ENCODE measurements at regions not wholly inside any gene's neighbourhood (a gene's known extent, or its start where the extent isn't known, plus 50 kb on each side); places are given as distances from the start of the nearest gene placed in this dataset.

- Histone ChIP-seq H3K9me2 (ENCODE audit: insufficient read depth, low read length) (no peaks in the 10 kb centered on the region), H3K27ac (ENCODE audit: low read length) (no peak overlapping the region), H3K36me3 (ENCODE audit: insufficient read depth, low read length) (no peaks in the 10 kb centered on the region), H3K9me3 (ENCODE audit: low read length) (no peaks in the 10 kb centered on the region), H3K79me2 (replicated peaks; ENCODE audit: insufficient read depth, low read length) (no peaks in the 10 kb centered on the region), H3K4me3 (ENCODE audit: low read length) (no peak overlapping the region), H3K4me2 (ENCODE audit: low read length) (no peak overlapping the region), H3K27me3 (ENCODE audit: insufficient read depth, low read depth, low read length) (no peaks in the 10 kb centered on the region), H3F3A (ENCODE audit: insufficient read depth, low read length, poor library complexity, severe bottlenecking) (no peaks in the 10 kb centered on the region), H4K20me1 (ENCODE audit: insufficient read depth) (no peaks in the 10 kb centered on the region), H2AFZ (ENCODE audit: low read depth, low read length) (no peak overlapping the region), H3K9ac (ENCODE audit: low read length) (no peak overlapping the region)
- TF ChIP-seq SMC3 (conservative IDR thresholded peaks at IDR 0.05; ENCODE audit: poor library complexity) = no peak
- TF ChIP-seq POLR2AphosphoS5 (IDR thresholded peaks at IDR 0.05) = no peak
- TF ChIP-seq MXI1 (conservative IDR thresholded peaks at IDR 0.05; ENCODE audit: poor library complexity, severe bottlenecking) = no peak
- TF ChIP-seq RAD21 (conservative IDR thresholded peaks at IDR 0.05) = peak; percentile 64
- TF ChIP-seq EP300 (conservative IDR thresholded peaks at IDR 0.05; ENCODE audit: poor library complexity, severe bottlenecking) = no peak
- TF ChIP-seq REST (IDR thresholded peaks at IDR 0.05; ENCODE audit: borderline replicate concordance) = no peak
- no peak for TF ChIP-seq TAF1 (IDR thresholded peaks at IDR 0.05; ENCODE audit: low read depth)
- no peak for TF ChIP-seq EZH2 (IDR thresholded peaks at IDR 0.05; ENCODE audit: borderline replicate concordance, insufficient read depth, low read length, poor library complexity, severe bottlenecking)
- TF ChIP-seq, protein P1, sequence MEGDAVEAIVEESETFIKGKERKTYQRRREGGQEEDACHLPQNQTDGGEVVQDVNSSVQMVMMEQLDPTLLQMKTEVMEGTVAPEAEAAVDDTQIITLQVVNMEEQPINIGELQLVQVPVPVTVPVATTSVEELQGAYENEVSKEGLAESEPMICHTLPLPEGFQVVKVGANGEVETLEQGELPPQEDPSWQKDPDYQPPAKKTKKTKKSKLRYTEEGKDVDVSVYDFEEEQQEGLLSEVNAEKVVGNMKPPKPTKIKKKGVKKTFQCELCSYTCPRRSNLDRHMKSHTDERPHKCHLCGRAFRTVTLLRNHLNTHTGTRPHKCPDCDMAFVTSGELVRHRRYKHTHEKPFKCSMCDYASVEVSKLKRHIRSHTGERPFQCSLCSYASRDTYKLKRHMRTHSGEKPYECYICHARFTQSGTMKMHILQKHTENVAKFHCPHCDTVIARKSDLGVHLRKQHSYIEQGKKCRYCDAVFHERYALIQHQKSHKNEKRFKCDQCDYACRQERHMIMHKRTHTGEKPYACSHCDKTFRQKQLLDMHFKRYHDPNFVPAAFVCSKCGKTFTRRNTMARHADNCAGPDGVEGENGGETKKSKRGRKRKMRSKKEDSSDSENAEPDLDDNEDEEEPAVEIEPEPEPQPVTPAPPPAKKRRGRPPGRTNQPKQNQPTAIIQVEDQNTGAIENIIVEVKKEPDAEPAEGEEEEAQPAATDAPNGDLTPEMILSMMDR (IDR thresholded peaks at IDR 0.05; ENCODE audit: poor library complexity, severe bottlenecking) = peak; percentile 58
Measured at GRCh38 chr7:115748123-115748738, 282.3 kb downstream of the TFEC start.

DNA sequence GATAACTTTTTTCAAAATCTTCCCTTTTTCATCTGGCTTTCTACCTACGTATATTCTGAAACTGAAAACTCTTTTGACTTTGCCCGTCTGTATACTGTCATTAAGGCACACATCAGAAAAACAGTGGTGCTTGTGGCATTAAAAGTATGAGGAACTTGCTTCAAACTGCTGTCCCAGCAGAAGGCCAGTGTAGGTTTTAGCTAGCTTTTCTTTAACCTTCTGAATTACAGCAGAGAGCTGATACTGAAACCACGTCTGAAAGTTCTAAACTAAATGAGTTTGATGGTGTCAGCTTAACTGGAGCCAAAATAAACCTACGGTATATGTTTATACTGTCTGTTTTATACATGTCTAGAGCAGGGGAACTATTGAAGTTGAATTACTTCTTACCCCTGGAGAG lies 283.4 kb downstream of the TFEC start:
- H3K27ac ChIP-seq (ENCODE audit: low read length) = no peak overlapping the region
- no peak overlapping the region for H3K4me2 ChIP-seq (ENCODE audit: low read length)
- H3K79me2 ChIP-seq (replicated peaks; ENCODE audit: insufficient read depth, low read length) = no peaks in the 10 kb centered on the region
- H3K9ac ChIP-seq (ENCODE audit: low read length) = no peak overlapping the region
- TF ChIP-seq REST (IDR thresholded peaks at IDR 0.05; ENCODE audit: borderline replicate concordance) (no peak), MXI1 (conservative IDR thresholded peaks at IDR 0.05; ENCODE audit: poor library complexity, severe bottlenecking) (no peak), EZH2 (IDR thresholded peaks at IDR 0.05; ENCODE audit: borderline replicate concordance, insufficient read depth, low read length, poor library complexity, severe bottlenecking) (no peak), TAF1 (IDR thresholded peaks at IDR 0.05; ENCODE audit: low read depth) (no peak)
- no peaks in the 10 kb centered on the region for H3K36me3 ChIP-seq (ENCODE audit: insufficient read depth, low read length)
- no peaks in the 10 kb centered on the region for H3K9me2 ChIP-seq (ENCODE audit: insufficient read depth, low read length)
- H3K4me3 ChIP-seq (ENCODE audit: low read length) = no peak overlapping the region
- no peaks in the 10 kb centered on the region for H3K9me3 ChIP-seq (ENCODE audit: low read length)
- H4K20me1 ChIP-seq (ENCODE audit: insufficient read depth) = no peaks in the 10 kb centered on the region
- H3F3A ChIP-seq (ENCODE audit: insufficient read depth, low read length, poor library complexity, severe bottlenecking) = no peaks in the 10 kb centered on the region
- H2AFZ ChIP-seq (ENCODE audit: low read depth, low read length) = no peak overlapping the region
- H3K27me3 ChIP-seq (ENCODE audit: insufficient read depth, low read depth, low read length) = no peaks in the 10 kb centered on the region

All from neural cell (in vitro differentiated cells).